Transverse colon (tissue), 4 donors: ENCODE measurements at regions not wholly inside any gene's neighbourhood (a gene's known extent, or its start where the extent isn't known, plus 50 kb on each side); places are given as distances from the start of the nearest gene placed in this dataset.

Source experiments
- DNase-seq: peaks from one replicate; pipeline ENCODE4 v3.0.0-alpha.2; 2019
- H3K27ac ChIP-seq, 4 donors: fragments of 200-600 bp; sonication (generic); 2 replicates each; pipeline ENCODE4 v1.5.1; 2016 to 2018; ENCODE audit warnings: inconsistent platforms in 4 of 4
- H3K27me3 ChIP-seq: fragments of 200-600 bp; sonication (generic); 2 replicates; pipeline ENCODE4 v1.5.1; 2017; ENCODE audit warnings: inconsistent platforms
- H3K36me3 ChIP-seq, 4 donors: fragments of 200-600 bp; sonication (generic); 2 replicates each; pipeline ENCODE4 v1.5.1; 2017 to 2019; ENCODE audit warnings: inconsistent platforms in 4 of 4
- H3K4me1 ChIP-seq, 4 donors: fragments of 200-600 bp; sonication (generic); 2 replicates each; pipeline ENCODE4 v1.5.1; 2017 to 2020; ENCODE audit warnings: inconsistent platforms in 4 of 4
- H3K4me3 ChIP-seq, 4 donors: fragments of 200-600 bp; sonication (generic); 1 replicate in 1 of 4; 2 replicates in 3 of 4; pipeline versions ENCODE4 v1.5.1 to v1.6.1; 2017 to 2019; ENCODE audit warnings: inconsistent platforms in 4 of 4
- H3K9me3 ChIP-seq, 2 donors: fragments of 200-600 bp; sonication (generic); 2 replicates each; pipeline ENCODE4 v1.5.1; 2017 to 2019; ENCODE audit warnings: inconsistent platforms in 2 of 2
- EP300 ChIP-seq: sonication (generic); formaldehyde crosslinking; IDR thresholded peaks from one replicate; pipeline ENCODE4 v1.6.1; 2017; ENCODE audit warnings: antibody characterized with exemption, low read depth
- POLR2A ChIP-seq: fragments of 450-650 bp; IDR thresholded peaks from one replicate; pipeline ENCODE4 v1.6.1; 2016; ENCODE audit warnings: antibody characterized with exemption, mild to moderate bottlenecking, moderate library complexity
- POLR2AphosphoS5 ChIP-seq, 3 donors: sonication (generic); formaldehyde crosslinking; IDR thresholded peaks; one replicate each; pipeline ENCODE4 v1.6.1; 2016; ENCODE audit warnings: antibody characterized with exemption in 3 of 3
- WGBS, 2 donors: methylation state at CpG; one replicate each; pipeline ENCODE4 v1.1.5; 2018; ENCODE audit warnings: low coverage in 1 of 2; 5-methylcytosine and 5-hydroxymethylcytosine counted together
- in situ Hi-C, 4 donors: fragments of 200-750 bp; cut with MboI; loops; one replicate each; pipeline versions ENCODE4 v1.15.0 to v1.15.1; 2017; ENCODE audit warnings: low sequenced_read_pairs in 3 of 4, low pct_ligation_motif_present in 1 of 4, low pct_unique_long_range_greater_than_20kb in 1 of 4
- intact Hi-C: fragments of 100-400 bp; cut with DNase I; formaldehyde crosslinking; loops from one replicate; pipeline ENCODE4 v1.15.1; 2023; ENCODE audit warnings: low total_unique reads
- TF ChIP-seq, protein P1 (sequence below), 5 experiments: fragments of 200-600 bp in 3 of 5; fragments of 450-650 bp in 2 of 5; sonication (generic) in 3 of 5; IDR thresholded peaks; 1 replicate in 2 of 5; 2 replicates in 3 of 5; pipeline ENCODE4 v1.5.1; 2016 to 2017; ENCODE audit warnings: antibody characterized with exemption in 5 of 5, inconsistent platforms in 3 of 5, mild to moderate bottlenecking in 2 of 5, moderate library complexity in 1 of 5

DNA sequence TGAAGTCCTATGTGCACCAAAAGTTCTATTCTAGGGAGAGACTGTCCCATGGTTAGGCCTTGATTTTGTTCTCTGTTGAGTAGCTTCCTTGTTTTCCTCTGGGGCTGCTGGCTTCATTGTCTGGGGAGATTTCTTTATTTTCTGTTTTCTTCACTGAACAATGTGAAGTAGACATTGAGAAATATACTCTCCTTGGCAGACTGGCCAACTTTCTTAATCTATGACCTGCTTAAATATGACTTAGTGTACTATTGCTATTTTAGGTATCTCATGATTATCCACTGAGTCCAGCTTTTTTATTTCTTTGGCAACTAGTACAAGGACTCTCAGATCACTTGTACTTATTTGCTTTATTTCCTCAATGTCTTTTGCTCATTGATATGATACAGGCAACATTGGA lies 1594.6 kb downstream of the ARAP2 start:
- H3K4me1 ChIP-seq: no peaks in the 10 kb centered on the region
- intact Hi-C loops (no loop called here), in situ Hi-C loops (no loop called here)
- peaks cover 0 to 6% of the 10 kb centered on the region in 2 donors for H3K9me3 ChIP-seq
- TF ChIP-seq POLR2A: no peak
- no peak for TF ChIP-seq POLR2AphosphoS5 (IDR thresholded peaks at IDR 0.05)
- no peak for TF ChIP-seq EP300
- TF ChIP-seq, protein P1, sequence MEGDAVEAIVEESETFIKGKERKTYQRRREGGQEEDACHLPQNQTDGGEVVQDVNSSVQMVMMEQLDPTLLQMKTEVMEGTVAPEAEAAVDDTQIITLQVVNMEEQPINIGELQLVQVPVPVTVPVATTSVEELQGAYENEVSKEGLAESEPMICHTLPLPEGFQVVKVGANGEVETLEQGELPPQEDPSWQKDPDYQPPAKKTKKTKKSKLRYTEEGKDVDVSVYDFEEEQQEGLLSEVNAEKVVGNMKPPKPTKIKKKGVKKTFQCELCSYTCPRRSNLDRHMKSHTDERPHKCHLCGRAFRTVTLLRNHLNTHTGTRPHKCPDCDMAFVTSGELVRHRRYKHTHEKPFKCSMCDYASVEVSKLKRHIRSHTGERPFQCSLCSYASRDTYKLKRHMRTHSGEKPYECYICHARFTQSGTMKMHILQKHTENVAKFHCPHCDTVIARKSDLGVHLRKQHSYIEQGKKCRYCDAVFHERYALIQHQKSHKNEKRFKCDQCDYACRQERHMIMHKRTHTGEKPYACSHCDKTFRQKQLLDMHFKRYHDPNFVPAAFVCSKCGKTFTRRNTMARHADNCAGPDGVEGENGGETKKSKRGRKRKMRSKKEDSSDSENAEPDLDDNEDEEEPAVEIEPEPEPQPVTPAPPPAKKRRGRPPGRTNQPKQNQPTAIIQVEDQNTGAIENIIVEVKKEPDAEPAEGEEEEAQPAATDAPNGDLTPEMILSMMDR (IDR thresholded peaks at IDR 0.05): no peak
- DNase-seq: no peak
- no peak overlapping the region for H3K27ac ChIP-seq
- no peak overlapping the region for H3K4me3 ChIP-seq
- H3K27me3 ChIP-seq: no peaks in the 10 kb centered on the region
- no peaks in the 10 kb centered on the region for H3K36me3 ChIP-seq

DNA sequence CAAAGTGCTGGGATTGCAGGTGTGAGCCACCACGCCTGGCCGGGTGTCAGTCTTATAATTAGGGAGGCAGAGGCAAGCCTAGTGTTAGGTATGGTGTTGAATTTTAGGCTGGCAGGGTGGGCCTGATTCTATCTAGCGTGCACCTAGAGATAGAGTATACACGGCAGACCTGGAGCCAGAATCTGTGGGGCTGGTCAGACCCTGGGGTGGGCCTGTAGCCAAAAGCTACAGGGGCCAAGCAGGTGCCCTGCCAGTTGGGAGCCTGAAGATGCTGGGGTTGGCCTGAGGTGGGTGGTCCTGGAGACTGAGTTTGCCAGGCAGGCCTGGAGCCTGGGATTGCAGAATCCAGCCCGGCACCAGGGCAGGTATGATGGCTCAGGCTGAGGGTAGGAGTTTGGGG lies 1580.3 kb downstream of the ARAP2 start:
- Histone ChIP-seq H3K27me3 (no peaks in the 10 kb centered on the region), H3K27ac (no peak overlapping the region), H3K4me1 (no peaks in the 10 kb centered on the region), H3K4me3 (no peak overlapping the region), H3K36me3 (no peaks in the 10 kb centered on the region), H3K9me3 (no peaks in the 10 kb centered on the region)
- intact Hi-C loops: no loop called here
- in situ Hi-C loops: no loop called here
- WGBS, 2 donors: 80 to 95% methylated on average over 2 to 5 of the region's 5 CpGs
- DNase-seq: no peak
- TF ChIP-seq, protein P1 (IDR thresholded peaks at IDR 0.05): no peak
- TF ChIP-seq POLR2A: no peak
- no peak for TF ChIP-seq EP300
- TF ChIP-seq POLR2AphosphoS5 (IDR thresholded peaks at IDR 0.05): no peak

GRCh38 chr4:34676400-34676799 lies 1567.9 kb downstream of the ARAP2 start:
- Histone ChIP-seq H3K27me3 (no peaks in the 10 kb centered on the region), H3K9me3 (no peaks in the 10 kb centered on the region), H3K36me3 (no peaks in the 10 kb centered on the region), H3K27ac (no peak overlapping the region), H3K4me1 (no peaks in the 10 kb centered on the region), H3K4me3 (no peak overlapping the region)
- in situ Hi-C loops (no loop called here), intact Hi-C loops (no loop called here)
- WGBS, 2 donors: 21 to 55% methylated on average over 1 of the region's 1 CpG
- TF ChIP-seq, protein P1 (IDR thresholded peaks at IDR 0.05): no peak
- TF ChIP-seq EP300 (no peak), POLR2A (no peak), POLR2AphosphoS5 (IDR thresholded peaks at IDR 0.05) (no peak)
- DNase-seq: no peak

- intact Hi-C loops: no loop called here
- Histone ChIP-seq H3K36me3 (no peaks in the 10 kb centered on the region), H3K9me3 (no peaks in the 10 kb centered on the region), H3K4me1 (no peaks in the 10 kb centered on the region), H3K4me3 (no peak overlapping the region), H3K27ac (no peak overlapping the region), H3K27me3 (no peaks in the 10 kb centered on the region)
- TF ChIP-seq, protein P1 (IDR thresholded peaks at IDR 0.05): no peak
- TF ChIP-seq POLR2A (no peak), EP300 (no peak), POLR2AphosphoS5 (IDR thresholded peaks at IDR 0.05) (no peak)
- WGBS, 2 donors: 75 to 82% methylated on average over 3 of the region's 3 CpGs
- DNase-seq: no peak
- in situ Hi-C loops: no loop called here
These were observed 1565.9 kb downstream of the ARAP2 start for GRCh38 chr4:34678431-34678830.
